ENCODE measurements at regions not wholly inside any gene's neighbourhood (a gene's known extent, or its start where the extent isn't known, plus 50 kb on each side); places are given as distances from the start of the nearest gene placed in this dataset.
"Not testable (repeated sequence)": the region's sequence is repeated elsewhere in the genome, so short reads cannot be mapped to it uniquely, and the experiment has no call there.

DNA sequence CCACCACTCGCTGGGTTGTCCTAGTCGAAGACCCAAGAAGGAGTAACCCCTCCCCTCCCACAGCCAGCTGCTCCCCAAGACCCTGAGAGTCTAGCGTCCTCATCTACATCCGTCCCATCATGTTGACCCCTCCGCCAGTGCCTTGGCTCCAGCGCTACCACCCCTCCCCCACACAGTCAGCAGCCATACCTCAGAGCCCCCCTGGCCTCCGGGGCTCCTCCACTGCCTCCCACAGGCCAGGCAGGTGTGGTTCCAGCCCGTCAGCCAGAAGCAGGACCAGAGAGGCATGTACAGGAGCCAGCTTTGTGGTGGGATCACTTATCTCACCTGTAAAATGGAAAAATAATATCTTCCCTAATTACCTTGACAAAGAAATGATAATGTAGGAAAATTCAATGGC is 51.5 kb upstream of the PHF21B start:
- DNase-seq, result no peak

DNA sequence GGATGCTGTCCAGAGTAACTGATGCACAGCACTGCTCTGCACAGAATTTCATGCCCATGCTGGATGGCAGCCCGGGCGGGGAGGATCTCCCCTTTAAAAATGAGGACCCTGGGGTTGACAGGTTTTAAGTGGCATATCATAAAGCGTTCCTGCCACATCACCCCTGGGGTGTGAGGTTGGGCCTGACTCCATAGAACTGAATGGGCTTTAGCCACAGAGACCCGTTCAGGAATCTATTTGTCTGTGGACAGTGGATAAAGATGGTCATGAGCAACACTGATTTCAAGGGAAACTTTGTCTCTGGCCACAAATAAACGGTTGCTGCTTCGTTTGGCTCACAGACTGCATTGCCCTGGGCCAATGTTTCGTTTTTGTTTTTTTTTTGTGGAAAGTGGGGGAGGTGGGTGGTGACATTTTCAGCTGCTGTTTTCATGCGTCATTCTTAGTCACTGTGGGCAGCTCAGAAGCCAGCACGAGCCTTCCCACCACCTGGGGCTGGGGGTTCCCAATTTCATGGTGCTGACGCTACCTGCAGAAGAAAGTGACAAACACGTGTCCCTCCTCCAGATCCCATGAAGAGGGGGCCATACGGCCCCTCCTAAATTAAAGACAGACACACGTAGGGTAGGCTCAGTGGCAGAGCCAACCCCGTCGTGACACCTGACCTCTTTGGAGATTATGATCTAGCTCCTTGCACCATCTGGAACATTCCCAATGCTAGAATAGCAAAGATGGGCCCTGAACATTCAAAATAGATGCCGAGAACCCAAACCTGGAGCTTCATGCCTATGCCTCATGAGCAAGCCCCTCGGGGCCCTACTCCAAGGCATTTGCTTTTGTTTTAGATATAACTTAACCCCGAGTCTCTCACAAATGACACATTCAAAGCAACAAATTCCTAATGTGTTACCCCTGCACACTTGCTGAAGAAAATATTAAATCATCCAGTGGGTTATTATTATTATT is 54.8 kb upstream of the PHF21B start:
- DNase-seq, result no peak

DNA sequence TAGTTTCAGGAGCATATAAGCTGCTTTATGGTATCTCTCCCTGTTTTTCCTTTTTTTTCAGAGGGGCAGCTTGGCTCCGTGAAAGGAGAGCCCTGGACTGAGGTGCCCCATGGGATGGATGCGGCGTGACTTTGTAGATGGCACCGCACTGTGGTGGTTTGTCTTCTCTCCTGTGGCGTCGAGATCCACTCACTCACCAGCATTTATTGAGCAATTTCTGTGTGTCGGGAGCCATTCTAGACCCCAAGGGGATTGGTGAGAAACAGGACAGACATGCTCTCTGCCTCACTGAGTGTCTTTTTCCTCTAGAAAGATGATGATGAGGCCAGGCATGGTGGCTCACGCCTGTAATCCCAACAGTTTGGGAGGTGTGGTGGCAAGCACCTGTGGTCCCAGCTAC is 55.9 kb upstream of the PHF21B start:
- DNase-seq, result no peak

DNA sequence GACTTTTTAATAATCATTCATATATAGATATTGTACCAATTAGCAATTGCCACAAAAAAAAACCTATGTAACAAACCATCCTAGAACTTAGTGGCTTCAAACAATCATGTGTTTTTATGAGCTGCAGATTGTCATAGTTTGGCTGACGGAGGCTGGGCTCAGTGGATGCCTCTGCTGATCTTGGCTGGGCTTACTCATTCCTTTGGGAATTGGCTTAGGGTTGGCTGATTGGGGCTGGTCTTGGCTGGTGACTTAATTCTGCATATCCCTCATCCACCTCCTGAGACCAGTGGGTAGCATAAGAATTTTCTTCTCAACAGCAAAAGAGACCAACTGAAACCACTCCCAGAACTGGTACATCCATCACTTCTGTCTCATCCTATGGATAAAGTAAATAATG is 57.9 kb upstream of the PHF21B start:
- no peak for DNase-seq

DNA sequence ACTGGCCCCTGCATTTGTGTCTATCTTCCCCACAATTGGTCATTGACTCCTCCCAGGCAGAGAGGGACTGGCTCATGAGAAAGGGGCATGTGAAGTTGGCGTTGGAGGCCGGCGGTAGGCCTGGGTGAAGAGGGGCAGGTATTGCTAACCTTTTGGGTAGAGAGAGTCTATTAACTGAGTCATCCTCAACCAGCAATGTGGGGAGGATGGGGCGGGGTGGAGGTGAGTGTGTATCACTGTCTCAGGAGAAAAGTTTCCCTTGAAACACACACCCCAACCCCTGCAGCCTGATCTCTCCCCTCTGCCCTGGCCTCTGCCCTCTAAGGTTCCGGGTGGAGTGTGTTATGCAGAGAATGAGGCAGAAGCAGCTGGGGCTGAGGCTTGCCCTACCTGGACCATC is 60.1 kb upstream of the PHF21B start:
- no peak for DNase-seq

GRCh38 chr22:45071618-45072017 is 61.8 kb upstream of the PHF21B start:
- DNase-seq, result no peak

DNA sequence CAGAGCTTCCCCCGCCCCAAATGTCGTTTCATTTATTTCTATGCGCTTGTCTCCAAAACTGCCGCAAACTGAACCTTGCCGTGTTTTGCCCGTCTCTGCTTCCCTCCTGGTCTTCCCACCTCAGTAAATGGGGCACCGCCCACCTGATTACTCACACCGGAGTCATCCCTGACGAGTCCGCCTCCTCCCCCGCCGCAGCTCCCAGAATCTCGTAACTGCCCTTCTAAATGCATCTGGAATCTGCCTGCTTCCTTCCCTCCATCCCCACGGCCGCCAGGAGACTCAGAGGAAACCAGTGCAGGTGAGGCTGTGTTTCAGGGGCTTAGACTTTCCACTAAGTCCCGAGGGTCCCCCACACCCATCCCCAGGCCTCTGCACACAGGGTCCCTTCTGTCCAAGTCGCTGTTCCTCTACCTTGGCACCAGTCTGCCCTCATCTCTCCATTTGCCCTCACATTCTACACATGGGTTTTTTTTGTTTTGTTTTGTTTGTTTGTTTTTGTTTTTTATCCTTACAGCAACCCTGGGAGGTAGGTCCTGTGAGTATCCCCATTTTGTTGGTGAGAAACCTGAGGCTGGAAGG is 62.6 kb upstream of the PHF21B start:
- no peak for DNase-seq

- DNase-seq, result no peak
Observed at GRCh38 chr22:45073064-45073463, 63.3 kb upstream of the PHF21B start.

- no peak for DNase-seq
Observed at GRCh38 chr22:45077286-45077685, 67.5 kb upstream of the PHF21B start.

DNA sequence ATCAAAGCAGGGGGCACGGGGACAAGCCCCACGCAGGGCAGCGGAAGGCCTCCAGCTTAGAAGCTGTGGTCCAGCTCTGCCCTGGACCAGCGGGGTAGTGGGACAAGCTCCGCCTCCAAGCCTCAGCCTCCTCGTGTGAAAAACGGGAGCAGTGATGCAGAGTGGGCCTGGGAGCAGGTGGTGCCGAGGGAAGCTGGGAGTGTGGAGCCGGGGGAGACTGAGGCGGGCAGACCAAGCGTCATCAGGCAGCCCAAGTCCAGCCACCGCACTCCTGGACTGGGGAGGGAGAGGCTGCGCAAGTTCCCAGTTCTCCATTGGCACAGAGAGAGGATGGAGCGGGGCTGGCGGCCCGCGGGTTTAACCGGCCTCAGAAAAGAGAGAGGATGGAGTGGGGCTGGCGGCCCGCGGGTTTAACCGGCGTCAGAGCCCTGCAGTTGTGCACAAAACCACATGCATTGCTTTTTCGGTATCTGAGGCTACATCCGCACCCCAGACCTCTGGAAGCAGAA is 68.1 kb upstream of the PHF21B start:
- DNase-seq, result no peak

DNA sequence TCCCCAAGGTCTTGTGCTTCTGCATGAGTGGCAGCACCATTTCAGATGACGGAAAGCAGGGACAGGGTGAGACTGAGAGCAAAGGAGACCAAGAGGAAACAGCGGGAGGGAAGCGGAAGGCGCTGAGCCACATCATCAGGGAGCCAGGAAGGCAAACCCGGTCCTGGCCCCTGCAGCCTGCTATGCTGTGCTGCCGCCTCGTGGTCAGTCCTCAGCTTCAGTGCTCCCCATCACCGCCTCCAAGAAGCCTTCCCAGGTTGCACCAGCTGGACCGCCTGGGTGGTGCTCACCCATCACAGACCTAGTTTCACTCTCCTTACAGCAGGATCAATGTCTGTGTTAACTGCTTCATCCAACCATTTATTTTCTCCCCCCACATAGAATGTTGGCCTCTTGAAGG is 73.0 kb upstream of the PHF21B start:
- no peak for DNase-seq

DNA sequence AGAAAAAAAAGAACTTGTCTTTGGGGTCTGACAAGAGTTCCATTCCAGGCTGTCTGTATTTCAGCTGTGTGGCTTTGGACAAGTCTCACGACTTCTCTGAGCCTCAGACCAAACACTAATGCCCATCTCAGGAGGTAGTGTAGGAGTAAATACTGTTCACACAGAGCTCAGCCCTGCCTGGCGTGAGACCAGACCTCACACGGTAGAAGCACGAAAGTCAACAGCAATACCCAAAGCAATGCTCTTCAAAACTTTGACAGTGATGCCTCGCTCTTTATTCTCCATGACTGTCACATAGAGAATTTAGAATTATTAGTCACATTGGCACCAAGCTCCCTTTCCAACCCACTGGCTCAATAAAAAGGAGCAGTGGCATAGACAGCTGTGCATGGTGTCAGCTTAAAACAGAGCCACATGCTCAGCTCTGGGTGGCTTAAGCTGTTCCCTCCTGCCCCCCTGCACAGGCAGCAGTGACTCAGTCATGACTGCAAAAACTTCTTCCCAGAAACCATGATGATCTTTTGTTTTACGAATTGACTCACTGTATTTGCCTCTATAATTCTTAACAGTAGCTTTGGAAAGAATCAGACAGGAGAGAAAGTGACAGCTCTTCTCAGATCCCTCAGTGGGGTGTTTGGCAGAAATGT is 74.0 kb upstream of the PHF21B start:
- no peak for DNase-seq

DNA sequence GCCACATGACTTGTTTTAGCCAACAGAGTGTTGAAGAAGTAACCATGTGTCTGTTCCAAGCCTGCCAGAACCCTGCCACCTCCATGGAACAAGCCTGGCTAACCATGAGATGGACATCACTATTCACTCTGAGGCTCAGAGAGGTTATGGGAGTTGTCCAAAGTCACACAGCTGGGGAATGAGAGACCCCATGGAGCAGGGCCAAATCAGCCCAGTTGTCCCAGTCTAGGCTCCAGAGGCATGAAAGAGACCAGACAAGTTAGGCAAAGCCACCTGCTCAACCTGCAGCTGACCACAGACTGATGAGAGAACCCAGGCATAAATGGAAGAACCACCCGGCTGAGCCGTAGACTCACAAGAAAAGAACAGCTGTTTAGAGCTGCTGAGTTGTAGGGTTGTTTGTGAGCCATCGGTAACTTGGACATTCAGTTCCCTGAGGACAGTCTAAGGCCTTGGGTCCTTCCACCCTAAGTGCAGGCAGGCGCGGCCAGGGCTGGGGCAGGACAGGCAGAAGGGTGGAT is 74.7 kb upstream of the PHF21B start:
- no peak for DNase-seq

DNA sequence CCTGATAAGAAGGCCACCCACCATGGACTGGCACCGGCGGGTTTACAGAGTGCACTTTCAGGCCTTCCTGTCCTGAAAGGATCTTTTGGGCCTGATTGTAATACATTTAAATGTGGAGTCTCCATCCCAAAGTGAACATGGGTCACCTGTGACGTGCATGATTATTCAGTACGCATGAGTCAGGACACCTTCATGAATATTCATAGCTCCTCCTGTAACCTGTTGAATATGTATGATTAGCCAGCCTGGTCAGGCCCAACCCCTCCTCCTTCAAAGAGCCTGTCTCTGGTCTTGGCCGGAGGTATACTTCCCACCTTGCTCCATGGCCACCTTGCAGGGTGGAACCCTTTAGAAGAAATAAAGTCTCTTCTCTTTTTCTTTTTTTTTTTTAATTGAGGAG is 75.9 kb upstream of the NUP50 start:
- no peak for DNase-seq

DNA sequence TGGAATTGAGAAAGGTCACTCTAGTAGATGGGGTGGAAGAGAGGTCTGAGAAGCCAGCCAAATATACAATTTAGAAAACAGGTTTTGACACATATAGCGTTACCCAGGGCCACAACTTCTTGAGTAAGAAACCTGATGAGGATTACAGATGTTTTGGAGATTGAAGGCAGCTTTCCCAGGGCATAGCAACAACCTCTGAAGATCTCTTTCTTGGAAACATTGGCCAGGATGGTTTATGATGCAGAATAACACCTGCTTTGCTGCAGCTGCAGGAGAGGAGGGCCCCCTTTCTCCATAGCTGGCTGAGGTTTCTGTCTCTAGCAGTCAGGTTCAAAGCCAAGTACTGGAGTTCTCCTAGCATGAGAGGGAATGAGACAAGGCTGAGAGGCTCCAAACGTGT is 75.1 kb upstream of the NUP50 start:
- DNase-seq, result no peak

DNA sequence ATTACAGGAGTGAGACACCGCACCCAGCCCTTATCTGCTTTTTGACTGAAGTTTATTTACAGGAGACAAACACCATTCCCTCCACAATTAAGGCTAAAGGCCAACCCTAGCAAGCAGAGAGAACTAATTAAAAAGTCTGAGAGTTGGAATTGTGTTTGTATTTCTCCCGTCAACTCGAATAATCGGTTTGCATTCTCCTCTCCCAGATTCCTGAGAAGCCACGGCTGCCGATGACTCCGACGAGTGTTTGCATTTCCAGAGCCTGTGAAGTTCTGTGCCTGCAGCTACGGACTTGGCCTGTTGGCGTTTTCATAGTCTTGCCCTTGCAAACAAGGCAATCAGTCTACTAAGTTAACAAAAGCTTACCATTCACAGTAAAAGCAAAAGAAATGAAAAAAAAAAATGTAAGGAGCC is 73.2 kb upstream of the NUP50 start:
- no peak for DNase-seq

DNA sequence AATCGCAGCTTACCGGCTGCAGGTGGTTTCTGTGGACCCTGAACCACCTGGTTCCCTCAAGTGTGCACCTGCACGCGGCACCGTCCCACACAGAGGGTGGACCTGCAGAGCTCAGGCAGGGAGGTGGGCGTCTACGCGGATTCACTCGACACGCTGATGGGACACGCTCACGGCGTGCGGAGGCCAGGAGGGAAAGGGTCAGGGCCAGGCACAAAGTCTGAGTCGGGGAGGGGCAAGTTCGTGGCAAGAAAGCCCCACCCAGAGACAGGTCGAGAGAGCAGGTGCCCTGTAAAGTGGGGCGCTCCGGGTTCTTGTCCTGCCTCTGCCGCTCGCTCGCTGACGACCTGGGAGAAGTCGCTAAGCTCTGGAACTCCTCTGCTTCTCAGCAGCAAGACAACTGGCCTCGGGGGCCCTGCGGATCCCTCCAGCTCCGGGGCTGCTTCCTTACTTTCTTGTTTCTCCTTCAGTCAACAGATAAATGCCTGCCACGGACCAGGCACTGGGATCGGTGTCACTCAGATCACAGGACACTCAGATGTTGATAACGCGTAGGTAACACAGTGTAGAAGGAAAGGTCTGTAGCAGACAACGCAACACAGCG is 72.4 kb upstream of the NUP50 start:
- no peak for DNase-seq

DNA sequence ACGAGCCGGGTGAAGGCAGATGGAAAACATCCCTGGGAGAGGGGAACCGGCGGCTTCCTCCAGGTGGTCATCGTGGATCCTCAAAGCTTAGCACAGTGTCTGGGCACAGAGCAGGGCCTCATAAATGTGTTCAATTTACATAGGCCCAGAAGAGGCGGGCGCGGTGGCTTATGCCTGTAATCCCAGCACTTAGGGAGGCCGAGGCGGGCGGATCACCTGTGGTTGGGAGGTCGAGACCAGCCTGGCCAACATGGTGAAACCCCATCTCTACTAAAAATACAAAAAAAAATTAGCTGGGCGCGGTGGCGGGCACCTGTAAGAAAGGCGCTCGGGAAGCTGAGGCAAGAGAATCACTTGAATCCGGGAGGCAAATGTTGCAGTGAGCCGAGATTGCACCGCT is 71.8 kb upstream of the NUP50 start:
- not testable (repeated sequence) for DNase-seq

- no peak for DNase-seq
Observed at GRCh38 chr22:45092644-45093043, 71.1 kb upstream of the NUP50 start.

GRCh38 chr22:45093609-45094008 is 70.1 kb upstream of the NUP50 start:
- no peak for DNase-seq

DNA sequence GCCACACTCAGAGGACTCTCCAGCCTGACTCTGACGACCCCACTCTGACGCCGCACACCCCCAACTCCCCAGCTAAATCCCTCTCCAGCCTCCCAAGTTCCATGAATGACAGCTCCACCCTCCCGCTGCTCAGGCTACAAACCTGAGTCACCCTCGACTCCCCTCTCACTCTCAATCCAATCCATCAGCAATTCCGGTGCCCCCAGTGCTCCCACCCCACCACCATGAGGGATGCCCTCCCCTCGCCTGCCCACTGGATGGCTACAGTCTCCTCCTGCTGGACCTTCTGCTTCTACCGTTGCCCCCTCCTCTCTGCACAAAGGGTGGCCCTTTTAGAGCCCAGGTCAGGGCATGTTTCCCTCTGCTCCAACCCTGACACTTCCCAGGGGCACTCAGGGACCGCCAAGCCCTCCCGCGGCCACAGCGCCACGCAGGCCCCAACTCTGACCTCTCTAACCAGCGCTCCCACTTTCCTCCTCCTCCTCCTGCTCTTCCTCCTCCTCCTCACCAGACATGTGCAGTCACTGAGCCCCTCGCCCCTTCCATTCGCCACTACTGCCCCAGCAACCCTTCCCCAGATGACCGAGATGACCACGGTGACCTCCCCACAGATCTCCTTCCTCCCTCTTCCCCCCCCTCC is 69.5 kb upstream of the NUP50 start:
- DNase-seq, result no peak

GRCh38 chr22:45094825-45095224 is 68.9 kb upstream of the NUP50 start:
- no peak for DNase-seq
